Upper lobe of left lung (tissue), 6 donors: ENCODE measurements at regions not wholly inside any gene's neighbourhood (a gene's known extent, or its start where the extent isn't known, plus 50 kb on each side); places are given as distances from the start of the nearest gene placed in this dataset.

ENCODE experiments used
- ATAC-seq, 2 donors: fragments of 200-7000 bp; cut with Tn5 transposase; one replicate each; pipeline ENCODE4 v1.9.1; 2022; ENCODE audit warnings: mild to moderate bottlenecking in 2 of 2, moderate library complexity in 2 of 2; ENCODE audit not compliant: low FRiP score in 2 of 2
- DNase-seq, 2 donors: peaks; one replicate each; pipeline ENCODE4 v3.0.0-alpha.2; 2019 to 2020
- H3K27ac ChIP-seq, 4 donors: fragments of 200-600 bp; sonication (generic); one replicate each; pipeline ENCODE4 v1.5.1; 2016 to 2019
- H3K27me3 ChIP-seq, 4 donors: fragments of 200-600 bp; sonication (generic); one replicate each; pipeline ENCODE4 v1.5.1; 2017 to 2019
- H3K36me3 ChIP-seq, 4 donors: fragments of 200-600 bp; sonication (generic); one replicate each; pipeline ENCODE4 v1.5.1; 2016 to 2019
- H3K4me1 ChIP-seq, 4 donors: fragments of 200-600 bp; sonication (generic); one replicate each; pipeline ENCODE4 v1.5.1; 2018 to 2019
- H3K4me3 ChIP-seq, 4 donors: fragments of 200-600 bp; sonication (generic); one replicate each; pipeline ENCODE4 v1.5.1; 2017 to 2019; ENCODE audit warnings: mild to moderate bottlenecking in 2 of 4, moderate library complexity in 1 of 4
- H3K9me3 ChIP-seq, 4 donors: fragments of 200-600 bp; sonication (generic); one replicate each; pipeline ENCODE4 v1.5.1; 2018 to 2019
- CTCF ChIP-seq, 6 experiments: fragments of 450-650 bp in 4 of 6; fragments of 200-600 bp in 2 of 6; sonication (generic) in 2 of 6; IDR thresholded peaks; one replicate each; pipeline ENCODE4 v1.5.1; 2016 to 2019; ENCODE audit warnings: antibody characterized with exemption in 6 of 6
- EP300 ChIP-seq, 4 donors: sonication (generic); formaldehyde crosslinking; IDR thresholded peaks; one replicate each; pipeline ENCODE4 v1.5.1; 2017; ENCODE audit warnings: antibody characterized with exemption in 4 of 4, control low read depth in 2 of 4
- POLR2A ChIP-seq, 4 donors: fragments of 450-650 bp; IDR thresholded peaks; one replicate each; pipeline ENCODE4 v1.5.1; 2016 to 2017; ENCODE audit warnings: antibody characterized with exemption in 4 of 4, mild to moderate bottlenecking in 2 of 4
- POLR2AphosphoS5 ChIP-seq, 2 donors: sonication (generic); formaldehyde crosslinking; IDR thresholded peaks; one replicate each; pipeline ENCODE4 v1.5.1; 2017; ENCODE audit warnings: antibody characterized with exemption in 2 of 2
- WGBS, 2 donors: methylation state at CpG; one replicate each; pipeline ENCODE4 v1.1.5; 2017 to 2018; 5-methylcytosine and 5-hydroxymethylcytosine counted together
- donor health status: DM: no; HTN: no; CAD: no; lungs with moderate emphysema.
- donor health status: DM: no; HTN: yes; CAD: no; lungs with severe emphysema.

- WGBS, 2 donors: 34 to 44% methylated on average over 1 of the region's 1 CpG
- TF ChIP-seq POLR2AphosphoS5 (IDR thresholded peaks at IDR 0.05) (no peak), EP300 (IDR thresholded peaks at IDR 0.05) (no peak), POLR2A (IDR thresholded peaks at IDR 0.05) (no peak), CTCF (IDR thresholded peaks at IDR 0.05) (no peak)
- Histone ChIP-seq H3K9me3 (no peaks in the 10 kb centered on the region), H3K27me3 (no peaks in the 10 kb centered on the region), H3K36me3 (no peaks in the 10 kb centered on the region), H3K4me1 (no peaks in the 10 kb centered on the region), H3K27ac (no peak overlapping the region), H3K4me3 (no peak overlapping the region)
- no peak for ATAC-seq
- DNase-seq: no peak
Observed at GRCh38 chr3:80238606-80239005, 470.8 kb upstream of the ROBO1 start.

GRCh38 chr3:80238152-80238551 is 470.4 kb upstream of the ROBO1 start:
- H3K9me3 ChIP-seq: no peaks in the 10 kb centered on the region
- no peak for TF ChIP-seq CTCF (IDR thresholded peaks at IDR 0.05)
- TF ChIP-seq EP300 (IDR thresholded peaks at IDR 0.05): no peak
- H3K36me3 ChIP-seq: no peaks in the 10 kb centered on the region
- H3K4me1 ChIP-seq: no peaks in the 10 kb centered on the region
- H3K27me3 ChIP-seq: no peaks in the 10 kb centered on the region
- no peak for DNase-seq
- no peak overlapping the region for H3K27ac ChIP-seq
- no peak overlapping the region for H3K4me3 ChIP-seq
- no peak for ATAC-seq

GRCh38 chr3:80234706-80235105 is 466.9 kb upstream of the ROBO1 start:
- Histone ChIP-seq H3K9me3 (no peaks in the 10 kb centered on the region), H3K27me3 (no peaks in the 10 kb centered on the region), H3K4me3 (no peak overlapping the region), H3K4me1 (no peaks in the 10 kb centered on the region), H3K36me3 (no peaks in the 10 kb centered on the region), H3K27ac (no peak overlapping the region)
- no peak for ATAC-seq
- no peak for TF ChIP-seq EP300 (IDR thresholded peaks at IDR 0.05)
- TF ChIP-seq POLR2A (IDR thresholded peaks at IDR 0.05): no peak
- no peak for TF ChIP-seq POLR2AphosphoS5 (IDR thresholded peaks at IDR 0.05)
- TF ChIP-seq CTCF (IDR thresholded peaks at IDR 0.05): no peak
- 70 to 72% methylated on average over 3 of the region's 3 CpGs for WGBS, 2 donors
- no peak for DNase-seq

- Histone ChIP-seq H3K4me3 (no peak overlapping the region), H3K27ac (no peak overlapping the region), H3K27me3 (no peaks in the 10 kb centered on the region), H3K36me3 (no peaks in the 10 kb centered on the region), H3K4me1 (no peaks in the 10 kb centered on the region), H3K9me3 (no peaks in the 10 kb centered on the region)
- 80 to 81% methylated on average over 2 of the region's 2 CpGs for WGBS, 2 donors
- ATAC-seq: no peak
- TF ChIP-seq POLR2AphosphoS5 (IDR thresholded peaks at IDR 0.05): no peak
- no peak for TF ChIP-seq EP300 (IDR thresholded peaks at IDR 0.05)
- TF ChIP-seq POLR2A (IDR thresholded peaks at IDR 0.05): no peak
- TF ChIP-seq CTCF (IDR thresholded peaks at IDR 0.05): no peak
- no peak for DNase-seq
Observed at GRCh38 chr3:80233576-80233975, 465.8 kb upstream of the ROBO1 start.

- no peak overlapping the region for H3K4me3 ChIP-seq
- no peaks in the 10 kb centered on the region for H3K36me3 ChIP-seq
- no peak overlapping the region for H3K27ac ChIP-seq
- TF ChIP-seq POLR2AphosphoS5 (IDR thresholded peaks at IDR 0.05) (no peak), CTCF (IDR thresholded peaks at IDR 0.05) (no peak), POLR2A (IDR thresholded peaks at IDR 0.05) (no peak), EP300 (IDR thresholded peaks at IDR 0.05) (no peak)
- ATAC-seq (no peak), DNase-seq (no peak)
- no peaks in the 10 kb centered on the region for H3K27me3 ChIP-seq
- H3K4me1 ChIP-seq: no peaks in the 10 kb centered on the region
- WGBS, 2 donors: 62 to 68% methylated on average over 5 of the region's 5 CpGs
- no peaks in the 10 kb centered on the region for H3K9me3 ChIP-seq
Observed at GRCh38 chr3:80232760-80233159, 465.0 kb upstream of the ROBO1 start.
